IMR-90 (cell line): ENCODE measurements at regions not wholly inside any gene's neighbourhood (a gene's known extent, or its start where the extent isn't known, plus 50 kb on each side); places are given as distances from the start of the nearest gene placed in this dataset.

Experiments
- ATAC-seq: fragments of 200-7000 bp; cut with Tn5 transposase; 2 replicates; pipeline ENCODE4 v1.9.1; 2020; ENCODE audit warnings: low read depth, mild to moderate bottlenecking, moderate library complexity
- BruUV-seq: library from RNA; stranded (reverse); fragments of 400-500 nt; replicated peaks from 2 replicates; lab custom pipeline; 2021; lab: Mats Ljungman, UMichigan
- CTCF ChIA-PET: fragments of 300-600 bp; formaldehyde crosslinking; extraction: SDS; loops from one replicate; lab custom pipeline; 2021; ENCODE audit warnings: antibody characterized with exemption; lab: Yijun Ruan, JAX
- POLR2A ChIA-PET: fragments of 300-600 bp; sonication (Branson Sonifier 250); formaldehyde crosslinking; loops from one replicate; lab custom pipeline; 2022; ENCODE audit warnings: antibody characterized with exemption; ENCODE audit not compliant: unreplicated experiment; lab: Charles Lee
- DNase-seq: peaks from one replicate; pipeline ENCODE4 v3.0.0; 2013
- H2AFZ ChIP-seq: replicated peaks from 2 replicates; pipeline ENCODE3; 2013; ENCODE audit warnings: low read length, mild to moderate bottlenecking; ENCODE audit not compliant: poor library complexity
- H2AK5ac ChIP-seq: 2 replicates; pipeline ENCODE4 v1.6.1; 2013; ENCODE audit warnings: low read depth, low read length, inconsistent platforms
- H2AK9ac ChIP-seq: replicated peaks from 2 replicates; pipeline ENCODE3; 2013; ENCODE audit warnings: mild to moderate bottlenecking, low read depth, low read length, moderate library complexity; ENCODE audit not compliant: poor library complexity
- H2BK120ac ChIP-seq: 2 replicates; pipeline ENCODE4 v1.6.1; 2013; ENCODE audit warnings: low read depth, low read length, inconsistent platforms
- H2BK15ac ChIP-seq: 3 replicates; pipeline ENCODE4 v1.6.1; 2013; ENCODE audit warnings: low read depth, low read length, inconsistent platforms
- H2BK20ac ChIP-seq: 2 replicates; pipeline ENCODE4 v1.6.1; 2013; ENCODE audit warnings: low read depth, mild to moderate bottlenecking, inconsistent platforms, low read length, moderate library complexity
- H2BK5ac ChIP-seq: 2 replicates; pipeline ENCODE4 v1.6.1; 2013; ENCODE audit warnings: mild to moderate bottlenecking, low read depth, low read length, inconsistent platforms; ENCODE audit not compliant: poor library complexity, severe bottlenecking
- H3K14ac ChIP-seq: replicated peaks from 2 replicates; pipeline ENCODE4 v1.6.1; 2013; ENCODE audit warnings: low read depth, low read length, inconsistent platforms
- H3K18ac ChIP-seq: 2 replicates; pipeline ENCODE4 v1.6.1; 2013; ENCODE audit warnings: low read depth, low read length, control low read depth
- H3K23ac ChIP-seq: 2 replicates; pipeline ENCODE4 v1.6.1; 2013; ENCODE audit warnings: low read depth, low read length, inconsistent platforms
- H3K27ac ChIP-seq: 2 replicates; pipeline ENCODE4 v1.5.1; 2013; ENCODE audit warnings: mild to moderate bottlenecking, control low read depth, low read length; ENCODE audit not compliant: insufficient read depth
- H3K27me3 ChIP-seq: 2 replicates; pipeline ENCODE4 v1.6.1; 2013; ENCODE audit warnings: low read length; ENCODE audit not compliant: control insufficient read depth, insufficient read depth
- H3K36me3 ChIP-seq: 2 replicates; pipeline ENCODE4 v1.6.1; 2013; ENCODE audit warnings: low read length, mixed read lengths; ENCODE audit not compliant: control insufficient read depth, insufficient read depth
- H3K4ac ChIP-seq: 2 replicates; pipeline ENCODE4 v1.6.1; 2013; ENCODE audit warnings: low read depth, low read length, inconsistent platforms
- H3K4me1 ChIP-seq: 2 replicates; pipeline ENCODE4 v1.6.1; 2013; ENCODE audit warnings: low read length, mixed read lengths; ENCODE audit not compliant: control insufficient read depth, insufficient read depth
- H3K4me2 ChIP-seq: 2 replicates; pipeline ENCODE4 v1.6.1; 2013; ENCODE audit warnings: low read depth, mild to moderate bottlenecking, control low read depth, low read length, moderate library complexity
- H3K4me3 ChIP-seq: 2 replicates; pipeline ENCODE4 v1.5.1; 2013; ENCODE audit warnings: low read depth, mild to moderate bottlenecking, control low read depth, low read length, moderate library complexity; ENCODE audit not compliant: insufficient read depth
- H3K56ac ChIP-seq: 2 replicates; pipeline ENCODE4 v1.6.1; 2013; ENCODE audit warnings: low read length, inconsistent platforms; ENCODE audit not compliant: insufficient read depth; ENCODE audit errors: extremely low read depth
- H3K79me1 ChIP-seq, 2 experiments: 2 replicates each; pipeline ENCODE4 v1.6.1; 2013; ENCODE audit warnings: low read length in 2 of 2, inconsistent platforms in 1 of 2, low read depth in 1 of 2
- H3K9ac ChIP-seq: 2 replicates; pipeline ENCODE4 v1.6.1; 2013; ENCODE audit warnings: low read depth, low read length, control low read depth
- H3K9me1 ChIP-seq: 2 replicates; pipeline ENCODE4 v1.6.1; 2013; ENCODE audit warnings: low read length, inconsistent platforms; ENCODE audit not compliant: insufficient read depth
- H3K9me3 ChIP-seq: 2 replicates; pipeline ENCODE4 v1.6.1; 2013; ENCODE audit warnings: low read length; ENCODE audit not compliant: control insufficient read depth, insufficient read depth
- H4K20me1 ChIP-seq: 2 replicates; pipeline ENCODE4 v1.6.1; 2013; ENCODE audit warnings: low read length, inconsistent platforms; ENCODE audit not compliant: insufficient read depth
- H4K5ac ChIP-seq: 2 replicates; pipeline ENCODE4 v1.6.1; 2013; ENCODE audit warnings: mild to moderate bottlenecking, low read depth, low read length, control low read depth
- H4K8ac ChIP-seq, 2 experiments: 2 replicates each; pipeline ENCODE4 v1.6.1; 2013; ENCODE audit warnings: low read depth in 2 of 2, low read length in 2 of 2, control low read depth in 1 of 2, inconsistent platforms in 1 of 2
- H4K91ac ChIP-seq: 2 replicates; pipeline ENCODE4 v1.6.1; 2013; ENCODE audit warnings: low read depth, low read length, inconsistent platforms; ENCODE audit not compliant: insufficient read depth
- MAFK ChIP-seq: IDR thresholded peaks from 2 replicates; pipeline ENCODE4 v1.6.1; 2012; ENCODE audit warnings: low read depth, low read length, improper control_type of control experiment
- WGBS, 2 experiments: methylation state at CpG; one replicate each; pipeline versions ENCODE4 v1.1.5 to v1.1.7; 2013; ENCODE audit warnings: missing lambda C conversion rate in 2 of 2; ENCODE audit not compliant: insufficient read length in 1 of 2; ENCODE audit errors: extremely low coverage in 2 of 2; 5-methylcytosine and 5-hydroxymethylcytosine counted together
- dilution Hi-C: fragments of 300-500 bp; cut with HindIII; formaldehyde crosslinking; loops from one replicate; pipeline ENCODE4 v1.14.3; 2018; ENCODE audit warnings: low sequenced_read_pairs; ENCODE audit not compliant: unreplicated experiment
- in situ Hi-C: fragments of 300-500 bp; cut with MboI; formaldehyde crosslinking; loops from 3 replicates; pipeline ENCODE4 v1.14.3; 2019; ENCODE audit warnings: low sequenced_read_pairs, inconsistent platforms, mixed read lengths
- intact Hi-C: fragments of 100-400 bp; cut with micrococcal nuclease; formaldehyde crosslinking; loops from 2 replicates; pipeline ENCODE4 v1.10.0; 2022

DNA sequence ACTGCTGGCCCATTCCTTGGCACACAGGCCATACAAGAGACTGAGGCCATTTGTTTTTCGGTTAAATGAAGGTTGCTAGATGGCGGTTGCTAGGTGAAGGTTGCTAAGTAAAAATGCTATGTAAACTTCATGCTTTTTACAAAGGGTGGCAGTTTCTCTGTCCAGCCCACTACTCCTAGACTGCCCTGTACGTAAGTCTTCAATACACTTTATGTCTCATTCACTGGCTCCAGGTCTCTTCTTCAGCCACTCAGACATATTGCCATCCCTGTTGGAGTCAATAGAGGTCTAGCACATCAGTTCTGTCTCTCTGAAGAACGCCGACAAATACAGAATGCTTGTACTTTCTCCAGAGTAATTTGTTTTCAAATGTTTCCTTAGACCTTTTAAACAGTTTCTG is 370.9 kb upstream of the RND3 start:
- BruUV-seq: no TSS peak
- H3K4ac ChIP-seq: no peak overlapping the region
- H3K23ac ChIP-seq: no peak overlapping the region
- intact Hi-C loops: no loop called here
- no peak overlapping the region for H3K18ac ChIP-seq
- no peak overlapping the region for H2BK20ac ChIP-seq
- no peaks in the 10 kb centered on the region for H3K79me1 ChIP-seq
- no peak for TF ChIP-seq MAFK
- H2AFZ ChIP-seq: no peak overlapping the region
- WGBS, 2 experiments: 80% methylated on average over 1 of the region's 5 CpGs; no CpG with 5 or more reads in 1 of the 2 experiments
- H3K4me2 ChIP-seq: no peak overlapping the region
- no peak overlapping the region for H4K91ac ChIP-seq
- no peak overlapping the region for H2BK15ac ChIP-seq
- H3K9me3 ChIP-seq: no peaks in the 10 kb centered on the region
- ChIA-PET CTCF (no interaction called here), POLR2A (no interaction called here)
- in situ Hi-C loops: no loop called here
- no peak overlapping the region for H2AK5ac ChIP-seq
- ATAC-seq: no peak
- no peak overlapping the region for H2BK120ac ChIP-seq
- H3K27me3 ChIP-seq: no peaks in the 10 kb centered on the region
- no peak overlapping the region for H3K27ac ChIP-seq
- no peak for DNase-seq
- H3K9me1 ChIP-seq: no peaks in the 10 kb centered on the region
- H3K4me3 ChIP-seq: no peak overlapping the region
- H3K36me3 ChIP-seq: no peaks in the 10 kb centered on the region
- H4K8ac ChIP-seq: no peak overlapping the region
- H3K9ac ChIP-seq: no peak overlapping the region
- no peak overlapping the region for H3K56ac ChIP-seq
- H4K5ac ChIP-seq: no peak overlapping the region
- no peak overlapping the region for H2BK5ac ChIP-seq
- H3K4me1 ChIP-seq: peaks cover 2% of the 10 kb centered on the region; the same call in 1 of the 2 replicates
- H4K20me1 ChIP-seq: no peaks in the 10 kb centered on the region
- no peak overlapping the region for H2AK9ac ChIP-seq
- H3K14ac ChIP-seq: no peak overlapping the region
- dilution Hi-C loops: no loop called here
